MM.1S (cell line): ENCODE measurements at regions not wholly inside any gene's neighbourhood (a gene's known extent, or its start where the extent isn't known, plus 50 kb on each side); places are given as distances from the start of the nearest gene placed in this dataset.

Experiments used
- EZH2 ChIP-seq: fragments of 300-600 bp; sonication (generic); optimal IDR thresholded peaks from 2 replicates; pipeline ENCODE3; 2017; ENCODE audit warnings: low read depth, mild to moderate bottlenecking, antibody characterized with exemption, low read length, mixed read lengths
- TF ChIP-seq, protein P1 (sequence below): fragments of 300-600 bp; sonication (generic); IDR thresholded peaks from 2 replicates; pipeline ENCODE4 v1.5.1; 2016; ENCODE audit warnings: antibody characterized with exemption, low read length, mixed read lengths

DNA sequence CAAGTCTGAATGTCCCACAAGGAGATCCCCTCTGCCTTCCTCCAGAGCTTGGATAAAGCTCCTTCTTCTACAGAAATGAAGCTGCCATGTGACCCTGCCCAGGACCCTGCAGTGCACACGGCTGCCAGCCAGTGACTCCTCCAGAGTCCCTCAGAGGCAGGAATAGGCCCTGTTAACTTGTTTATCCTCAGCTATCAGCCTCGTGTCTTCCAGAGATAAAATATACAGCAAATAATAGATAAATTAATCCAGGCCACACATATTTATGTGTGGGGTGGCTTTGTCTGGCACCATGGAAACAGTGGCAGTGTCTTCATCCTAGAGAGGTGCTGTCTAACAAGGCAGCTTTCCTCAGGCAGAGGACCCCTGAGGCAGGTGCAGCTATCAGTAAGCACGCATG, 66.7 kb downstream of the TMEM18 start:
- TF ChIP-seq, protein P1, sequence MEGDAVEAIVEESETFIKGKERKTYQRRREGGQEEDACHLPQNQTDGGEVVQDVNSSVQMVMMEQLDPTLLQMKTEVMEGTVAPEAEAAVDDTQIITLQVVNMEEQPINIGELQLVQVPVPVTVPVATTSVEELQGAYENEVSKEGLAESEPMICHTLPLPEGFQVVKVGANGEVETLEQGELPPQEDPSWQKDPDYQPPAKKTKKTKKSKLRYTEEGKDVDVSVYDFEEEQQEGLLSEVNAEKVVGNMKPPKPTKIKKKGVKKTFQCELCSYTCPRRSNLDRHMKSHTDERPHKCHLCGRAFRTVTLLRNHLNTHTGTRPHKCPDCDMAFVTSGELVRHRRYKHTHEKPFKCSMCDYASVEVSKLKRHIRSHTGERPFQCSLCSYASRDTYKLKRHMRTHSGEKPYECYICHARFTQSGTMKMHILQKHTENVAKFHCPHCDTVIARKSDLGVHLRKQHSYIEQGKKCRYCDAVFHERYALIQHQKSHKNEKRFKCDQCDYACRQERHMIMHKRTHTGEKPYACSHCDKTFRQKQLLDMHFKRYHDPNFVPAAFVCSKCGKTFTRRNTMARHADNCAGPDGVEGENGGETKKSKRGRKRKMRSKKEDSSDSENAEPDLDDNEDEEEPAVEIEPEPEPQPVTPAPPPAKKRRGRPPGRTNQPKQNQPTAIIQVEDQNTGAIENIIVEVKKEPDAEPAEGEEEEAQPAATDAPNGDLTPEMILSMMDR = no peak
- no peak for TF ChIP-seq EZH2
